Endothelial cell of umbilical vein (primary cell): ENCODE measurements at regions not wholly inside any gene's neighbourhood (a gene's known extent, or its start where the extent isn't known, plus 50 kb on each side); places are given as distances from the start of the nearest gene placed in this dataset.

ENCODE experiments used
- BruUV-seq: library from RNA; stranded (reverse); fragments of 400-500 nt; replicated peaks from 2 replicates; lab custom pipeline; 2021; lab: Mats Ljungman, UMichigan
- CTCF ChIA-PET: fragments of 300-600, 350-600 bp; sonication (Branson Sonifier 250); formaldehyde crosslinking; loops from one replicate; lab custom pipeline; 2021; ENCODE audit warnings: antibody characterized with exemption, inconsistent platforms; lab: Charles Lee
- POLR2A ChIA-PET: fragments of 300-600, 350-600 bp; sonication (Branson Sonifier 250); formaldehyde crosslinking; loops from one replicate; lab custom pipeline; 2021; ENCODE audit warnings: antibody characterized with exemption, inconsistent platforms; lab: Charles Lee
- DNase-seq: peaks from one replicate; pipeline ENCODE4 v3.0.0-alpha.2; 2011; ENCODE audit warnings: low read depth, low spot score
- FAIRE-seq: peaks from 2 replicates; lab custom pipeline; 2011; peaks lifted over from hg19 to GRCh38; lab: Jason Lieb, UNC
- H2AFZ ChIP-seq: 2 replicates; pipeline ENCODE4 v1.6.0; 2012; ENCODE audit warnings: low read depth, low read length, control low read depth, inconsistent platforms
- H3K27ac ChIP-seq: 2 replicates; pipeline ENCODE4 v1.5.1; 2011; ENCODE audit warnings: low read depth, mild to moderate bottlenecking, control low read depth, low read length, moderate library complexity; ENCODE audit not compliant: insufficient read depth
- H3K27me3 ChIP-seq, 2 experiments: 2 replicates each; pipeline versions ENCODE4 v1.6.0 to v1.6.1; 2011; ENCODE audit warnings: low read length in 2 of 2, mixed read lengths in 1 of 2; ENCODE audit not compliant: control insufficient read depth in 2 of 2, insufficient read depth in 2 of 2
- H3K36me3 ChIP-seq, 2 experiments: 2 replicates in 1 of 2; 3 replicates in 1 of 2; pipeline ENCODE4 v1.5.1; 2011; ENCODE audit warnings: low read length in 2 of 2, mild to moderate bottlenecking in 1 of 2, moderate library complexity in 1 of 2; ENCODE audit not compliant: control insufficient read depth in 2 of 2, insufficient read depth in 2 of 2; ENCODE audit errors: extremely low read depth in 1 of 2
- H3K4me1 ChIP-seq: 3 replicates; pipeline ENCODE4 v1.5.1; 2011; ENCODE audit warnings: mild to moderate bottlenecking, low read length; ENCODE audit not compliant: control insufficient read depth, insufficient read depth; ENCODE audit errors: extremely low read depth
- H3K4me2 ChIP-seq: 2 replicates; pipeline ENCODE4 v1.6.1; 2011; ENCODE audit warnings: low read length, control low read depth, mixed read lengths; ENCODE audit not compliant: insufficient read depth
- H3K4me3 ChIP-seq, 3 experiments: fragments of 200-600 bp in 1 of 3; sonication (generic), shearing (Covaris generic) in 1 of 3; replicated peaks in 1 of 3; 2 replicates each; pipeline ENCODE4 v1.5.1; 2011 to 2016; ENCODE audit warnings: control low read depth in 3 of 3, low read length in 3 of 3, mild to moderate bottlenecking in 2 of 3, inconsistent platforms in 1 of 3, low read depth in 1 of 3, moderate library complexity in 1 of 3; ENCODE audit not compliant: insufficient read depth in 1 of 3
- H3K79me2 ChIP-seq: 2 replicates; pipeline ENCODE4 v1.6.0; 2012; ENCODE audit warnings: low read length, inconsistent platforms; ENCODE audit not compliant: control insufficient read depth, insufficient read depth
- H3K9ac ChIP-seq: replicated peaks from 2 replicates; pipeline ENCODE3; 2011; ENCODE audit warnings: low read length, control low read depth; ENCODE audit not compliant: insufficient read depth; ENCODE audit errors: extremely low read depth
- H3K9me1 ChIP-seq: replicated peaks from 3 replicates; pipeline ENCODE4 v1.6.0; 2011; ENCODE audit warnings: mild to moderate bottlenecking, low read length; ENCODE audit not compliant: control insufficient read depth, insufficient read depth; ENCODE audit errors: extremely low read depth
- H3K9me3 ChIP-seq: replicated peaks from 2 replicates; pipeline ENCODE4 v1.5.1; 2012; ENCODE audit warnings: low read length, inconsistent platforms; ENCODE audit not compliant: control insufficient read depth, insufficient read depth
- H4K20me1 ChIP-seq: replicated peaks from 2 replicates; pipeline ENCODE3; 2011; ENCODE audit warnings: mild to moderate bottlenecking, low read length; ENCODE audit not compliant: control insufficient read depth, insufficient read depth; ENCODE audit errors: extremely low read depth
- EZH2 ChIP-seq: IDR thresholded peaks from 2 replicates; pipeline ENCODE4 v1.6.1; 2012; ENCODE audit warnings: borderline replicate concordance, low read depth, mild to moderate bottlenecking, moderate library complexity, low read length, inconsistent platforms; ENCODE audit not compliant: severe bottlenecking
- FOS ChIP-seq: IDR thresholded peaks from 2 replicates; pipeline ENCODE4 v1.6.1; 2011; ENCODE audit warnings: mild to moderate bottlenecking, low read length, moderate library complexity, borderline replicate concordance; ENCODE audit not compliant: insufficient read depth
- GATA2 ChIP-seq: IDR thresholded peaks from 2 replicates; pipeline ENCODE4 v1.7.0; 2011; ENCODE audit warnings: low read depth, mild to moderate bottlenecking, moderate library complexity, mixed read lengths, low read length; ENCODE audit not compliant: insufficient read length, insufficient read depth
- JUN ChIP-seq: IDR thresholded peaks from 2 replicates; pipeline ENCODE4 v1.6.1; 2011; ENCODE audit warnings: borderline replicate concordance, low read depth; ENCODE audit not compliant: insufficient read length, insufficient read depth
- MYC ChIP-seq: IDR thresholded peaks from one replicate; pipeline ENCODE4 v1.6.1; 2011; ENCODE audit warnings: mild to moderate bottlenecking, low read depth, low read length
- POLR2A ChIP-seq: IDR thresholded peaks from 2 replicates; pipeline ENCODE4 v1.6.1; 2012; ENCODE audit warnings: low read depth, mild to moderate bottlenecking, control low read depth, low read length
- POLR2AphosphoS5 ChIP-seq: IDR thresholded peaks from 2 replicates; pipeline ENCODE4 v1.6.1; 2012; ENCODE audit warnings: low read depth, mild to moderate bottlenecking, control low read depth, low read length, moderate library complexity; ENCODE audit not compliant: insufficient read depth
- dilution Hi-C: fragments of 300-500 bp; cut with MboI; formaldehyde crosslinking; loops from one replicate; pipeline ENCODE4 v1.15.0; 2019; ENCODE audit warnings: low sequenced_read_pairs; ENCODE audit not compliant: extremely low pct_ligation_motif_present
- intact Hi-C: fragments of 100-400 bp; cut with micrococcal nuclease; formaldehyde crosslinking; loops from one replicate; pipeline ENCODE4 v1.10.0; 2022
- TF ChIP-seq, protein P1 (sequence below): IDR thresholded peaks from 2 replicates; pipeline ENCODE4 v1.6.1; 2011; ENCODE audit not compliant: insufficient read depth, insufficient read length
- TF ChIP-seq, protein P2 (sequence below), 2 donors: IDR thresholded peaks; 1 replicate in 1 of 2; 2 replicates in 1 of 2; pipeline ENCODE4 v1.5.1; 2011; ENCODE audit warnings: low read length in 2 of 2, mild to moderate bottlenecking in 2 of 2, moderate library complexity in 2 of 2, control low read depth in 1 of 2, inconsistent platforms in 1 of 2, low read depth in 1 of 2; ENCODE audit not compliant: insufficient read depth in 1 of 2; ENCODE audit errors: extremely low read depth in 1 of 2

DNA sequence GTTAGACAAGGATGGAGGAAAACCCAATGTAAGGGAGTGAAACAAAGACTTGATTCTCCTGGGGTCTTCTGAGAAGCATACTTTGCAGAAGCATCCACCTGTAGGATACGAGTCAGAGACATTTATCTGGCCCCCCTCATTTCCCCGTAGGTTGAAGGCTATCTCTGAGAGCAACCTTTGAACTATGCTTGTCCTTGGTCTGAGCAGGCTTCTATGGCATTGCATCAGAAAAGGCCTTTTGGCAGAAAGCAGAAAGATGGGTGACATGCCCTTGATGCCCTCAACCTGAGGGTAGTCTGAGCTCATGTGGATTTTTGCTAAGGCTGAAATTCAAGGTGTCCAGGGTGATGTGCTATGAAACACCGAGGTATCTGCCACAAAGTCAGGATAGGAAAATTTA lies 131.6 kb upstream of the SGO1 start:
- no peak overlapping the region for H3K9ac ChIP-seq
- H3K9me3 ChIP-seq: no peaks in the 10 kb centered on the region
- DNase-seq: no peak
- no peaks in the 10 kb centered on the region for H3K9me1 ChIP-seq
- no peak overlapping the region for H2AFZ ChIP-seq
- FAIRE-seq: no peak
- no peaks in the 10 kb centered on the region for H3K79me2 ChIP-seq
- intact Hi-C loops: no loop called here
- H3K4me3 ChIP-seq: no peak overlapping the region
- TF ChIP-seq EZH2 (no peak), MYC (no peak), JUN (no peak), POLR2A (no peak), GATA2 (no peak), POLR2AphosphoS5 (no peak), FOS (no peak)
- TF ChIP-seq, protein P1, sequence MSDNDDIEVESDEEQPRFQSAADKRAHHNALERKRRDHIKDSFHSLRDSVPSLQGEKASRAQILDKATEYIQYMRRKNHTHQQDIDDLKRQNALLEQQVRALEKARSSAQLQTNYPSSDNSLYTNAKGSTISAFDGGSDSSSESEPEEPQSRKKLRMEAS: no peak
- TF ChIP-seq, protein P2, sequence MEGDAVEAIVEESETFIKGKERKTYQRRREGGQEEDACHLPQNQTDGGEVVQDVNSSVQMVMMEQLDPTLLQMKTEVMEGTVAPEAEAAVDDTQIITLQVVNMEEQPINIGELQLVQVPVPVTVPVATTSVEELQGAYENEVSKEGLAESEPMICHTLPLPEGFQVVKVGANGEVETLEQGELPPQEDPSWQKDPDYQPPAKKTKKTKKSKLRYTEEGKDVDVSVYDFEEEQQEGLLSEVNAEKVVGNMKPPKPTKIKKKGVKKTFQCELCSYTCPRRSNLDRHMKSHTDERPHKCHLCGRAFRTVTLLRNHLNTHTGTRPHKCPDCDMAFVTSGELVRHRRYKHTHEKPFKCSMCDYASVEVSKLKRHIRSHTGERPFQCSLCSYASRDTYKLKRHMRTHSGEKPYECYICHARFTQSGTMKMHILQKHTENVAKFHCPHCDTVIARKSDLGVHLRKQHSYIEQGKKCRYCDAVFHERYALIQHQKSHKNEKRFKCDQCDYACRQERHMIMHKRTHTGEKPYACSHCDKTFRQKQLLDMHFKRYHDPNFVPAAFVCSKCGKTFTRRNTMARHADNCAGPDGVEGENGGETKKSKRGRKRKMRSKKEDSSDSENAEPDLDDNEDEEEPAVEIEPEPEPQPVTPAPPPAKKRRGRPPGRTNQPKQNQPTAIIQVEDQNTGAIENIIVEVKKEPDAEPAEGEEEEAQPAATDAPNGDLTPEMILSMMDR (IDR thresholded peaks at IDR 0.05; ENCODE audit: extremely low read depth in 1 of 2, insufficient read depth in 1 of 2, low read depth in 1 of 2, low read length in 2 of 2): no peak
- no peak overlapping the region for H3K27ac ChIP-seq
- H3K36me3 ChIP-seq: no peaks in the 10 kb centered on the region
- CTCF ChIA-PET: no interaction called here
- H4K20me1 ChIP-seq: no peaks in the 10 kb centered on the region
- no TSS peak for BruUV-seq
- no peak overlapping the region for H3K4me2 ChIP-seq
- POLR2A ChIA-PET: no interaction called here
- dilution Hi-C loops: no loop called here
- H3K27me3 ChIP-seq: no peaks in the 10 kb centered on the region
- H3K4me1 ChIP-seq: no peaks in the 10 kb centered on the region
